NB4 (cell line): ENCODE measurements at regions not wholly inside any gene's neighbourhood (a gene's known extent, or its start where the extent isn't known, plus 50 kb on each side); places are given as distances from the start of the nearest gene placed in this dataset.

Source experiments
- MYC ChIP-seq: IDR thresholded peaks from 2 replicates; pipeline ENCODE4 v1.6.1; 2011; ENCODE audit warnings: low read depth, low read length
- POLR2A ChIP-seq: IDR thresholded peaks from 2 replicates; pipeline ENCODE4 v1.6.1; 2011; ENCODE audit warnings: mild to moderate bottlenecking; ENCODE audit not compliant: insufficient read length; ENCODE audit errors: extremely low read depth
- TF ChIP-seq, protein P1 (sequence below): IDR thresholded peaks from one replicate; pipeline ENCODE4 v1.5.1; 2012; ENCODE audit warnings: low read depth, low read length
- TF ChIP-seq, protein P2 (sequence below): IDR thresholded peaks from 2 replicates; pipeline ENCODE4 v1.6.1; 2011; ENCODE audit warnings: low read depth, low read length

DNA sequence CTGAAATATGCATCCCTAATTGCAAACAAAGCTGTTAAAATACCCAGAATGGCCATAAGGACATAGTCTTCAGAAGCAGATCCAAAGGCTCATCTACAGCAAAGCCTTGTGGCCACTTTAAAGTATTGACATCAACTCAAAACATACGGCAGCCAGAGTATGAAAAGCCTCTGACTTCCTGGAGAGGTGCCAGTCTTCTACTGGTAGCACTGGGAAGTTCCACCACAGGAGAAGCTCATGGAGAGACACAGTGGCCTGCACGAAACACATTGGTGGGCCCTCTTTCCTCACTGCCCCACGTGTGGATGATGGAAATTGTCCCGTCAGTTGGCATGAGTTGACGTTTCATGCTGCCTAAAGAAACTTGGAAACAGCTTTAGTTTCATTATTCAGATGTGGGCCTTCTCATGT, 202.6 kb upstream of the HEY2 start:
- TF ChIP-seq, protein P1, sequence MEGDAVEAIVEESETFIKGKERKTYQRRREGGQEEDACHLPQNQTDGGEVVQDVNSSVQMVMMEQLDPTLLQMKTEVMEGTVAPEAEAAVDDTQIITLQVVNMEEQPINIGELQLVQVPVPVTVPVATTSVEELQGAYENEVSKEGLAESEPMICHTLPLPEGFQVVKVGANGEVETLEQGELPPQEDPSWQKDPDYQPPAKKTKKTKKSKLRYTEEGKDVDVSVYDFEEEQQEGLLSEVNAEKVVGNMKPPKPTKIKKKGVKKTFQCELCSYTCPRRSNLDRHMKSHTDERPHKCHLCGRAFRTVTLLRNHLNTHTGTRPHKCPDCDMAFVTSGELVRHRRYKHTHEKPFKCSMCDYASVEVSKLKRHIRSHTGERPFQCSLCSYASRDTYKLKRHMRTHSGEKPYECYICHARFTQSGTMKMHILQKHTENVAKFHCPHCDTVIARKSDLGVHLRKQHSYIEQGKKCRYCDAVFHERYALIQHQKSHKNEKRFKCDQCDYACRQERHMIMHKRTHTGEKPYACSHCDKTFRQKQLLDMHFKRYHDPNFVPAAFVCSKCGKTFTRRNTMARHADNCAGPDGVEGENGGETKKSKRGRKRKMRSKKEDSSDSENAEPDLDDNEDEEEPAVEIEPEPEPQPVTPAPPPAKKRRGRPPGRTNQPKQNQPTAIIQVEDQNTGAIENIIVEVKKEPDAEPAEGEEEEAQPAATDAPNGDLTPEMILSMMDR = no peak
- TF ChIP-seq POLR2A (no peak), MYC (no peak)
- TF ChIP-seq, protein P2, sequence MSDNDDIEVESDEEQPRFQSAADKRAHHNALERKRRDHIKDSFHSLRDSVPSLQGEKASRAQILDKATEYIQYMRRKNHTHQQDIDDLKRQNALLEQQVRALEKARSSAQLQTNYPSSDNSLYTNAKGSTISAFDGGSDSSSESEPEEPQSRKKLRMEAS = no peak
